Activated CD8-positive, alpha-beta memory T cell treated with anti-CD3 and anti-CD28 coated beads for 36 hours (primary cell): ENCODE measurements at regions not wholly inside any gene's neighbourhood (a gene's known extent, or its start where the extent isn't known, plus 50 kb on each side); places are given as distances from the start of the nearest gene placed in this dataset.
"Not testable (repeated sequence)": the region's sequence is repeated elsewhere in the genome, so short reads cannot be mapped to it uniquely, and the experiment has no call there.

Source experiments
- CTCF ChIA-PET: fragments of 350-600 bp; sonication (Branson Sonifier 250); formaldehyde crosslinking; loops from one replicate; lab custom pipeline; 2021; ENCODE audit warnings: antibody characterized with exemption; lab: Charles Lee
- POLR2A ChIA-PET: fragments of 350-600 bp; sonication (Branson Sonifier 250); formaldehyde crosslinking; loops from one replicate; lab custom pipeline; 2021; ENCODE audit warnings: antibody characterized with exemption; lab: Charles Lee

DNA sequence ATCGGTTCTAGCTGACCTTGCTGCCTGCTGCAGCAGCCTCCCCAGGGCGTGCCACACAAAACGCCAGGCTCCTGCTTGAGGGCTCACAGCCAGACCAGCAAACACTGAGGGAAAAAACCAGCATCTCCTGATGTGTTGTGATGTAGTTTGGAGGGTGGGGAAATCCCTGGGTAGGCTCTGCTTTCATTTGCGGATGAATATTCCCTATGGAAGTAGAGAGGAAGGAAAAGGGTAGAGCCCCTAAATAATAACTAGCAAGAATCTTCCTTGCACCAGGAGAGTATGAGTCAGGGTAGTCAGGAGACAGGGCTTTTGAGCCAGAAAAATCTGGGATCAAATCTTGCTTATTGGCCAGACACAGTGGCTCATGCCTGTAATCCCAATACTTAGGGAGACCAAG is 545.3 kb downstream of the RFC3 start:
- POLR2A ChIA-PET: no interaction called here
- CTCF ChIA-PET: no interaction called here

DNA sequence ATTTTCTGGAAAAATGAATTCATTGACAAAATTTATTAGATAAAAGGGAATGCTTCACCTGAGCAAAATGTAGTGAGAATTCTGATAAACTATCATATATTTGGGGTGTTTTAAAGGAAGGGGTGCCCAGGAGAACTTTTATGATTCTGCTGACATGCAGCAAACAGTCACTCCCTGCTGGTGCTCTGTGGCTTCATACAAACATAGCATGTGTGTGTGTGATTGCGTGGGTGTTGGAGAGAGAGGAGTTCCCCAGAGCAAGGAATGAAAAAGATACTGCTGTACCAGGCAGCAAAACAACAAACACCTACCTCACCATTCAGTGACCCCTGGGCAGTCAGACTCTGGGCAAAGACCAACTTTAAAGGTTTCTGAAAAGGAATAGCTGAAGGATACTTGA is 546.7 kb downstream of the RFC3 start:
- CTCF ChIA-PET: no interaction called here

DNA sequence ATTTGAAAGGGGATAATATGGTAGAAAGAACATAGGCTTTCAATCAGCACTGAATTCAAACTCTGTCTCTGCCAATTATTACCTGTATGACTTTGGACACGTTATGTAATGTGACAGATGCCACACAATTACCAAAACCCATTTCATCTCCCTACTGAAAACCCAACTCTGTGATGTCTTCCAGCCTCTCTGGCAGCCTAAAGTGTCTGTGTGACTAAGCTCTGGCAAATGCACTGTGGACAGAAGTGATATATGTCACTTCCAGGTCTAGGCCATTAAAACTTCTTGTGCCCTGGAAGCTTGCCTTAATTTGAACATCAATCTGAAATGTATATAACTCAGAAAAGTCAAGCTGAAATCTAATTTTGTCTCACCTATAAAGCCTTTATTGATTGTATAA is 552.0 kb downstream of the RFC3 start:
- ChIA-PET CTCF (no interaction called here), POLR2A (no interaction called here)

More for the DNA sequence above, 546.7 kb downstream of the RFC3 start:
- POLR2A ChIA-PET: no interaction called here

DNA sequence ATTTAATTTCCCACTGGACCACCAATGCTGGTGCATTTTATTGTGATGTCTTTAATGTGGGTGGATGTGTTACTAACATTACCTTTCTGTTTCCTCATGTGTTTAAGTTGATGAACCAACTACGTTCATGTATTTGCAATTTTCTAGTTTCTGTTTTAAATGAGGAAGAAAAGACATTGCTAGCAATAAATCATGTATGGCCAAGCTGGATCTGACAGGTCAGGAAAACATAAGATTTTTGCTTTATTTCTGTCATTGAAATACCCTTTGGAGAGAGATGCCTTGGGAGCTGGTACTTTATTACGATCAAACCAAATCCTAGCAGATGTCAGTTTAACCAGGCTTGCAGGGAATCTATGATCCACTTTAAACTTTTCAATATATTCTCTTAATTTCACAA is 553.2 kb downstream of the RFC3 start:
- POLR2A ChIA-PET: no interaction called here
- CTCF ChIA-PET: no interaction called here

DNA sequence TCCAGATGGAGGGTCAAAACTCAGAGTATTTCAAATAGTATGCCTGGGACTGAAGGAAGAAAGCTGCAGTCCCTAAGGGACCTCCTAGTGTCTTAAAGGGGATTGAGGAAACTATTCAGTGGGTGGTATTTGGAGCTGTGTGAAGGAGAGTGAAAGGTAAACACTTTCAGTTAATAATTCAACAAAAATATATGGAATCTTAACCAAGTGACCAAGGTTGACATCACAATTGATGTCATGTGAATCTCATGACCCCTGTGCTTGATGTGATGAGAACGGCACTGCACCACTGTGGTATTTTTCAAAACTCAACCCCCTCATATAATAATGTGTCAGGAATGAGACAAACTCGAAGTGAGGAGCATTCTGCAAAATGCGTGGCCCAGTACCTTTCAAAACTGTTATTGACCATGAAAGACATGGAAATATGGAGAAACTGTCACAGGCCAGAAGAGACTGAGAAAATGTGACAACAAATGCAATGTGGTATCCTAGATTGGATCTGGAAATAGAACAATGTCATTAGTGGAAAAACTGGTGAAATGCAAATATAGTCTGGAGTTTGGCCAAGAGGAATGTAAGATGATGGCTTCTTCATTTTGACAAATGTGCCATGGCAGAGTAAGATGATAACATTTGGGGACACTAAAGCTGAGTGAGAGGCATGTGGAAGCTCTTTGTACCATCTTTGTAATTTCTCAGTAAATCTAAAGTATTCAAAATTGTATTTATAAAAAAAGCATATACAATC is 553.9 kb downstream of the RFC3 start:
- ChIA-PET CTCF (no interaction called here), POLR2A (no interaction called here)

DNA sequence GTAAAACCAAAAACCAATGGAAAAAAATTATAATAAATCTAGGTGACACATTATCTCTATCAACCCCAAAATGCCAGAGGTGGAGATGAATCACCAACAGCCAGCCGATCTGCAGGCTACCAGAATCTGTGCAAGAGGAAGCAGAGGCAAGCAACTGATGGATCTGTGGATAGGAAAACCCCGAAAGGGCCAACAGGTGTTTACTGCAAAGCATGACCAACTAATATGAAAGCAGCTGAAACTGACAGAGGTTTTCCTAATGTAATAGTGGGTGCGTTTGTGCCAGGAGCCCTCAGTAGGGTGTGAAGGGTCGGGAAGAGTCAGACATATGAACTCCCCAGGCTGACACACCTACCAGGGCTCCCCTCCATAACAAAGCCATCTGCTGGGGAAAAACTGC is 554.6 kb downstream of the RFC3 start:
- ChIA-PET CTCF (no interaction called here), POLR2A (no interaction called here)

DNA sequence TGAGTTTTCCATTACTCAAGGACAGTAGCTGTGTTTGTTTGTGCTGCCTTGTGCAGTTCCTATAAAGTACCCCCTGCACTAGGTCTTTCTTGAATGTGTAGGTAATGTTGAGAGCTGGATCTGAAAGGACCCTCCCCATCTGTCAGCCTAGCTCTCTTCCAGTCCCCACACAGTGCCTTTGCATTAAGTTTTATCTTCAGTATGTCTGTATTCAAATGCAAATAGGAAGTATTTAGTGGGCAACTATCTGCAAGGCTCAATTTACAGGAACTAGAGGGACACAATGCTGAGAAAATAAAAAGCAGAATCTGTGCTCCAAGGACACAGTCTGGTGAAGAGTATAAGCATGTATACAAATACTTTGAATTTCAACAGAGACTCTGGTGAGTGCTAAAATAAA is 558.5 kb downstream of the RFC3 start:
- CTCF ChIA-PET: no interaction called here
- POLR2A ChIA-PET: no interaction called here

DNA sequence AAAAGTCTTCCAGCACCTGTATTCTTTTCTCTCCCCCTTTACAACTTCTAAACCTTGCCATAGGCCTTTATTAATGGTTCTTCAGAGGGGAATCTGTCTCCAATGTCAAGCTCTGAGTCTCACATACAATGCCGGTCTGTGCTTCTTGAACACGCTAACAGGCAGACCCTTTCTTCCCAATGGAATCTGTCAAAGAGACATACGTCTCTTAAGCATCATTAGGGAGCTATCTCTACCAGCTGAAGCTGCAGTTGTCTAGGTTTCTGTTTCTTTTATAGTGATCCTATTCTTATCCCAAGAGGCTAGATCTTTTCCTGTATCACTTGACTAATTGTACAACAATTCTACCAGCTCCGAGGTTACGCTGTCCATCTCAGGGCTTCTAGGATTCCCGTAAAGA is 560.8 kb upstream of the NBEA start:
- ChIA-PET POLR2A (no interaction called here), CTCF (no interaction called here)

DNA sequence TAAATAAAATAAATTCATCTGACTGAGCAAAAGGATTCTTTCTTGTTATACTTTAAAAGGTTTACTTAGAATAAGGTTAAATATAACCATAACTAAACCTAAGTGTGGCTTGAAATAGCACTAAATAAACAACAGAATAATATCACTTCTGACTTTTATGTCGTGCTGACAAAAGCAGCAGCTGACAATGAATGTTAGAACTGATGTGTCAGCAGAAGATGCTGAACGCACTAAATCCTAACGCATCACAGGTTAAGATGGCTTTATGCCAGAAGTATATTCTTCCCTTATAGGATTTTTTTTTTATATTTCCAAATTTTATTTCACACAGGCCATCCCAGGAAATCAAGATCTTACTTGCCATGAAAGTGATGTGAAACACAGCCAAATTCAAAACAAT is 558.3 kb upstream of the NBEA start:
- POLR2A ChIA-PET: no interaction called here
- CTCF ChIA-PET: no interaction called here

DNA sequence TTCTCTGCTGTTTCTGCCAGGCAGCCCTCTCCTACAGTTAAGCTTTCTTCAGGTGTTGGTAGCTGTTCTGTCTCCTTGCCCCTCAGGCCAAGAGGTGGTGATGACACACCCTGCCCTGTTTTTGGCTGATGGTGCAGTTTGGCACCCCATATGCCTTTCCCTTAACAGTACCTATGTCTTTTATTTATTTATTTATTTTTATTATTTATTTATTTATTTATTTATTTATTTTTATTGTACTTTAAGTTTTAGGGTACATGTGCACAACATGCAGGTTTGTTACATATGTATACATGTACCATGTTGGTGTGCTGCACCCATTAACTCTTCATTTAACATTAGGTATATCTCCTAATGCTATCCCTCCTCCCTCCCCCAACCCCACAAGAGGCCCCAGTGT is 555.8 kb upstream of the NBEA start:
- CTCF ChIA-PET, POLR2A ChIA-PET: not testable (repeated sequence)

DNA sequence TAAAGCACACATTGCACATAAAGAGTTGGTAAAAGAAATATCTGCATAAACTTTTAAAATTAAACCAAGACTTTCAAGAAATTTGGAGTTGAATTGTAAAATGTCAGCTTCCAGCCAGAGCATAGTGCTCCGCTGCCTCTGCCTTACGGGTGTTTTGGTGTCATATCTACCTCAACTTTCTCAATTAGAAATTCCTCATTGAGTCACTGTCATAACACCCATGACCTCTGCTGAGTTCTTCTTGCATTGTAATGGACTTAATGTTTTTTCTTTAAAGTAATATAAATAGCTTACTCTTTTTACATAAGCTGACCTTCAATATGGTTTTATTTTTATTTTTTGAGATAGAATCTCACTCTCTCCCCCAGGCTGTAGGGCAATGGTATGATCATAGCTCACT is 551.0 kb upstream of the NBEA start:
- CTCF ChIA-PET: no interaction called here

DNA sequence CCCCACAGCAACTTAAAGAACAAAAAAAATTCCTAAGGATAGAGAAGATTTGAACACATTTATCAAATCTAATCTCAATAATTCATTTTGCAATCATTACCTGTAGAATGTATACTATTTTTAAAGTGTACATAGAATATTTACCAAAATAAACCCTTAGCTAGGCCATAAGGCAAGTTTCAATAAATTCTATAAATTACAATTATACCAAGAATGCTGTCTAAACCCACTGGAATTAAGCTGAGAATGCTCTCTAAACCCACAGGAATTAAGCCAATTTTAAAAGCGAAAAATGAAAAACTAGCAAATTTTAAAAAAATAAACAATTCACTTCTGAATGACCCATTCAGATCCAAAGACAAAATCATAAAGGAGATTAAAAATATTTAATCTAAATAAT is 540.4 kb upstream of the NBEA start:
- POLR2A ChIA-PET: no interaction called here
- CTCF ChIA-PET: interaction anchor here (0.6 kb wide), 1 partner anchor 12 kb away, joined by 4 read pairs; no protein-coding TSS in a partner anchor

More for the DNA sequence above, 551.0 kb upstream of the NBEA start:
- POLR2A ChIA-PET: no interaction called here

DNA sequence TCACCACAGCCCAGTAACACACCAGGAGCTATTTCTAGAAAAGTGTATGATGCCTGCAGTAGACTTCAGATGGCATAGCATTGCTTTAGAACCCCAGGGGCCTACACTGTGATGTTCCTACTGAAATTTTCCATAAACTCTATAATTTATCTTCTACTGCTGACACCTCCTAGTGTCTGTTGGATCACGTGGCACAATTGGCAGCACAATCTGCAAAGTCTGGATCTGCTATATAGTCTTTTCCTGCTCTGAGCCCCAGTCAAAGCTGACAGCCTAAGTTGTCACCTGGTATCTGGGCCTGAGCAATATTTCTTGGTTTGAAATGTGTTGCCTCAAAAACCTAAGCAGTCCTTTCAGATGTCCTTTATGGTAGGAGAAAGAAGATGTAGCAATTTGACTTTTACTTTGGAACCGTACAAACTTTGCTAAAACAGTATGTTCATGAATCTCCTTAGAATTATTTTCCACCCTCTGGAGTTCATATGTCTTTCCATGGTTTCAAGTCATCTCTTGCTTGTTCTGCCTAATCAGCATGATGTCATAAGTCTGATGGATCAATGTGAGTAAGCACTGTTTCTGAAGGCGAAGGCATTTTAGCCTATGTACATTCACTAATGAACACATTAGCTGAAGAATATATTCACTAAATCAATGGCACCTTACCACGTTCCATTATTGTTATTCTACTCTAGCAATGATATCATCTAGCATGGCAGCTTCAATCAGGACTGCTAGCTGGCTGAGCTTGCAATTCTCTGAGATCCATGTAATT is 536.5 kb upstream of the NBEA start:
- POLR2A ChIA-PET: no interaction called here

DNA sequence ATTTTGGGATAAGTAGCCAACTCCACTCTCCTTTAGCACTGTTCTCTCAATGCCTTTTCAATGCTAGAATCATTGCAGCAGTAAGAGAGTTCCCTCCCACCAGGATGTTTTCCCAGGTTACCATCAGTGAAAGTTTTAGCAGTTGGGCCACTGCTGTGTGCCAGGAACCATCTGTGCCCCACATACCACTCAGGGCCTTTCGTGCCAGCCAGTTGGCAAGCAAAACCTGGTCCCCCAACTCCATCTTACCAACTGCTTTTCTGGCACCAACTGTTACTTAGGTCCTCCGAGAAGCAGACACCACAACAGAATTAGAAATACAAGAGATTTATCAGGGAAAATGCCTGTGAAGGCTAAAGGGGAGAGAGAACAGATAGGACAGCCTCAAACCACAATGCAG is 533.4 kb upstream of the NBEA start:
- ChIA-PET CTCF (no interaction called here), POLR2A (no interaction called here)

More for the DNA sequence above, 536.5 kb upstream of the NBEA start:
- CTCF ChIA-PET: no interaction called here

DNA sequence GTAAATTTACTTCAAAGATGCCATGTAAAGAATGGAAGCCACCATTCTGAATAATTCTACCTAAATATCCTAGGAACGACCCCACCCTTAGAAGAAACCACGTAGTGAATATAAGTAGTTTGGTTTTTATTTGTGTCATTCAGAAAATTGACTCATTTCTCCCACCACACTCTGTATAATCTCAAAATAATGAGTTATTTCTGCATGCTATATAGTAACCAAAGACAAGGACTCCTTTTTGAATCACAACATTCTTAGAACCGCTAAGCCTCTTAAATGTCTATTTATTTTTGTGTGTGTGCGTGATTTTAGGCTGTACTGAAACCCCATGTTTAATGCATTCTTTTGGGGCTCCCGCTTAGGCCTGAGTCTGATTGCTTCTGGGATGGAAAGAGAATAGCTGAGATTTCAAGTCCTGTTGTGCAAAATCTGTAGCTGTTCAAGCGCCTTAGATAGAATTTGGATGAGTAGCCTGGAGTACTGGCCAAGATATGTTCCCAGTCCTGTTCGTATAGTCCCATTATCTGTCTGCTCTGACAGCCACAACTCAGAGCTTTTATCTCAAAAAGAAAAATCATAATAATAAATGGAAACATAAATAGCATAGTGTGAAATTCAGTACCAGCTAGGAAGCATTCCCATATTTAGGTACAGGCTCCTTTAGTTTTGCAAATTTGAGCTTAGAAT is 532.4 kb upstream of the NBEA start:
- CTCF ChIA-PET: no interaction called here
- POLR2A ChIA-PET: no interaction called here

DNA sequence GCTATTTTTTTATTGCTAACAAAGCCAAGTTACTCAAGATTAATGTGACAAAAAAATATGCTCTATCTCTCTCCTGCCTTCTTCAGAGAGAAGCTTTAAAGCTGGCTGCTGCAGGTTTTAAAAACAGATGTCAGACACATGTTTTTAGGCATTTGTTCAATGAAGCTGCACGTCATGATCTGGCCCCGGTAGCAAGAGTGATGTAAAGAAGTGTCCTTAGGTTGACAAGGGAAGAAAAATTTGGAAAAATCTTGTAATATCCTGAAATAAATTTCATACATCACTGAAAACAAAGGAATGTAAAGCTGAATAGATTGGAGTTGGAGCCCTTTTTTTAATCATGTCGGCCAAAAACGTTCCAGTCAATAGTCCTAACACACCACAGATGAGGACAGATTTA is 531.4 kb upstream of the NBEA start:
- CTCF ChIA-PET: no interaction called here
- POLR2A ChIA-PET: no interaction called here

DNA sequence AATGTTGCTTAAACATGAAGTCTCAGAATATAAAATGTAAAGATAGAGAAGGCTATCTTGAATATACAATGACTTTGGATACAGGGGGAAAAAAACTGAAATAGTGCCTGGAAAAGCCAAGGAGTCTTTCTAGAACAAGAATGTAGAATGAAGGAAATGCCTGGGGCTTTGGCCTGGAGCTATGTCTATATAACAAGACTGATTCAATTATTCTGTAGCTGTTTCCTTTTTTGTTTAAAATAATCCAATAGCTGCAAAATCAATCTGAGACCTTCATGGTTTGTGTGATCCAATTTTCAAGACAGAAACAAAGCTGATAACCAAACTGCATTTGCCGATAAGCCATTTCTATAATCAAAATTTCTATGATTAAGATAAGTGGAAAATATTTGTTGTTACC is 530.9 kb upstream of the NBEA start:
- POLR2A ChIA-PET: no interaction called here
- CTCF ChIA-PET: no interaction called here

DNA sequence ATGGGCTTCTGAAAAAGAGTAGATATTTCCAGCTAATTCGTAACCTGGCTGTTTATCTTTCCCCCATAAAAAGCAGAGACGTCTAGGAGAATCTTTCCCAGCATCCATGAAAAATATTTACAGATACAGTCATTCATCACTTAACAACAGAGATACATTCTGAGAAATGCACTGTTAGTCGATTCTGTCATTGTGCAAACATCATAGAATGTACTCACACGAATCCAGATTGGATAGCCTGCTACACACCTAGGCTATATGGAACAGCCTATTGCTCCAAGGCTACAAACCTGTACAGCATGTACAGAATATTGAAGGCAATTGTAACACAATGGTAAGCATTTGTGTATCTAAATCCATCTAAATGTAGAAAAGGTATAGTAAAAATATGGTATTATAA is 530.2 kb upstream of the NBEA start:
- POLR2A ChIA-PET: no interaction called here
- CTCF ChIA-PET: no interaction called here

DNA sequence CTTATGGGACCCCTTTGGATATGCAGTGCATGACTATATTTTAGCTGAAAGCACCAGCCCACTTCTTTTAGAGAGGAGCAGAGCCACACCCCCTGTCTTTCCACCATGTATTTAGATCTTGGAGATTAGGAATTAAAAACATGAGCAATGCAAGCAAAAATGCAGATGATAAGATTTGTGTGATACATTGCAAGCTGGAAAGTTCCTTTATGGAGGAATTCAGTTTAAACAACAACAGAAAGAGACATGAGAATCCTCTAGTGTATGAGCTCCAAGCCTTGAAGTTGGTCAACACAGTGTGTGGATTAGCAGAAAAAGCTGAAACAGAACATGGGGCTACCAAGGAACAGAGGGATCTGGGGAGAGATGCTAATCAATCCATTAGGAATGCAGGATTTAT is 529.8 kb upstream of the NBEA start:
- ChIA-PET POLR2A (no interaction called here), CTCF (no interaction called here)

DNA sequence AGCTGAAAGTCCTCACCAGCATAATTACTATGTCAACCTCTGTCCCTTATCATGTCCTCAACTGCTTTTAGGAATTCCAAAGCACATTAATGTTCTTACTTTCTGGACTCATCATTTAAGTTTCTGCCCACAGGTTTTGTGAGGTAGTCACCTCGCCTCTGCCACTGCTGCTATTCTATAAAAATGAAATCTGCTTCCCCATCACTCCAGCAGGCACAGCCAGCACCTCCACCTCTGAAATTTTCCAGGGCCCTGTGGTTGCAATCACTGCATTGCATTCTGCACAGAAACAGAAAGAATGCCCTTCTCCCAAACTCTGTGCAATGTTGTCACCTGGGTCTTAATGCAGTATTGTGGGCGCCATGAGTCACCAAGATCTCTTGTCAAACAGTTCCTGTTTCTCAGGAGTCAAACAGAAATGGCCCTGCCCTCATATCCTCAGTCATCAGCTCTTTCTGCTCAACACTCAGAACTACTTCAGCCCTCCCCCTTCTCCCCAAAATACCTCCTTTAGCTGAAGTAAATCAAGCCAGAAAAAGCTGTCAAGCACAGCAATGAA is 529.2 kb upstream of the NBEA start:
- CTCF ChIA-PET: no interaction called here
- POLR2A ChIA-PET: no interaction called here
